ENCODE measurements at regions not wholly inside any gene's neighbourhood (a gene's known extent, or its start where the extent isn't known, plus 50 kb on each side); places are given as distances from the start of the nearest gene placed in this dataset.

DNA sequence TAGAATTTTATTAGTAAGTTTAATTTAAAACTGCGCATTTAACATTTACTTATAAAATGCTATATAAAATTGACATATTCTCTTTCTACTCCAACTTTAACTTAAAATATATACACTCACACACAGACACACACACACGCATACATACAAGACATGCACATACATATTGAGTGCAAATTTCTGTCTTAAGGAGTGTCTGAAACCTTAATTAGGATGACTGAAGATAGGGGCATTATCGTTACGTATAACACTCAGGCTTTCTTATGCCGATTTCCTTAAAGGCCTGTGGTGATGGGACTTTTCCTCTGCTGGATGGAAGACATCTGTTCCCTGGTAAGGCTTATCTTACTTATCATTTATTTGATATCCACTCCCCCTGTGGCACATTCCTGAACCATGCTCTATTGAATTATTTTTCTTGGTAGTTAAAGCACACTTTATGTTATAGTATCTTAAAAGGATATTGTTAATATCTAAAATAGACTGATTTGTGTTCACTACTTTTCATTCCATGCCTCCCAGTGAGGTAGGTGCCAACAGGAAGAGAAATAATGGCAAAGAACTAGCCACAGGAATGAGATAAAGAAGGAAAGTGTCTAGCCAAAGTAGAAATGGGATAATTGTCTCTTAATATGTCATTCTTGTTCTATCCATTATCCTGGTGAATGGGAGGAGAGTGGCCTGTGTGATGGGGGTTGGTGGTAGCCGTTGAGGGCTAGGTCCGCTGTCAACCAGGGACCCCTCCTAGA is 92.9 kb upstream of the GPRIN3 start:
- H3K4me3 ChIP-seq (ENCODE audit: low read depth, low read length) = no peak overlapping the region
- no peak for DNase-seq (ENCODE audit: low read depth)
- no peak for TF ChIP-seq CTCF (IDR thresholded peaks at IDR 0.05; ENCODE audit: insufficient read depth, low read depth, low read length)

DNA sequence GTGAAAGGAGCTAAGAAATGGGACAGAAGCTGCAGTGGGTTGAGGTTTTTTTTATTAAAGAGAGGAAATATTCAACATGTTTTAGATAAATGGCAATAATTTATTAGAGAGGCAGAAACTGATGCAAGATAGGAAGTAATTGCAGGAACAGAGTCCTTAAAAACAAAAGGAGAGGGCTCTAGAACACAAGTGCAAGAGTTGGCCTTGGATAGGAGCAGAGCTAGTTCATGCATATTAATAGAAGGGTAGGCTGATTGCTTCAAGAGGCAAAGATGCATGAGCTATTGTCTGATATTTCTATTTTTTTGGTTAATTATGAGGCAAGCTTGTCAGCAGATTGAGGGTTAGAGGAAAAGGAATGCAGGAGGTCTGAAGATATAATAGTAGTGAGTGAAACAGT is 91.0 kb upstream of the GPRIN3 start:
- no peak overlapping the region for H3K4me3 ChIP-seq (ENCODE audit: low read depth, low read length)
- TF ChIP-seq CTCF (IDR thresholded peaks at IDR 0.05; ENCODE audit: insufficient read depth, low read depth, low read length) = no peak
- no peak for DNase-seq (ENCODE audit: low read depth)

GRCh38 chr4:89398146-89398545 is 90.5 kb upstream of the GPRIN3 start:
- TF ChIP-seq CTCF (IDR thresholded peaks at IDR 0.05; ENCODE audit: insufficient read depth, low read depth, low read length) = no peak
- no peak overlapping the region for H3K4me3 ChIP-seq (ENCODE audit: low read depth, low read length)
- no peak for DNase-seq (ENCODE audit: low read depth)

- TF ChIP-seq CTCF (IDR thresholded peaks at IDR 0.05; ENCODE audit: insufficient read depth, low read depth, low read length) = no peak
- DNase-seq (ENCODE audit: low read depth) = no peak
- no peak overlapping the region for H3K4me3 ChIP-seq (ENCODE audit: low read depth, low read length)
Measured at GRCh38 chr4:89397441-89397840, 89.8 kb upstream of the GPRIN3 start.

DNA sequence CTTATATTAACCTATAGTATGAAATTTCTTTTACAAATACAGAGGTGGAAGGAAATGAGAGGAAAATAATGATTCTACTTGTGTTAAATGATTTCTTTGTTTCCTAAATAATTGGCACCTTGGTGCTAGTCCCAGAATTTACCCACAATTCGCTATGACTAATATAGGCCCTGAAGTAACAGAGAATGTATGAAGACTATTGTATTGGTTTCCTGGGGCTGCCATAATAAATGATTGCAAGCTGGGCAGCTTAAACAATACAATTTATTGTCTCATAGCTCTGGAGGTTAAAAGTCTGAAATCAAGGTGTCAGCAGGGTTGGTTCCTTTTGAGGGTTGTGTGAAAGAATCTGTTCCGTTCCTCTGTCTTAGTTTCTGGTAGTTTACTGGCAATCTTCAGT is 74.8 kb upstream of the GPRIN3 start:
- no peak for DNase-seq (ENCODE audit: low read depth)
- TF ChIP-seq CTCF (IDR thresholded peaks at IDR 0.05; ENCODE audit: insufficient read depth, low read depth, low read length) = no peak
- no peak overlapping the region for H3K4me3 ChIP-seq (ENCODE audit: low read depth, low read length)

DNA sequence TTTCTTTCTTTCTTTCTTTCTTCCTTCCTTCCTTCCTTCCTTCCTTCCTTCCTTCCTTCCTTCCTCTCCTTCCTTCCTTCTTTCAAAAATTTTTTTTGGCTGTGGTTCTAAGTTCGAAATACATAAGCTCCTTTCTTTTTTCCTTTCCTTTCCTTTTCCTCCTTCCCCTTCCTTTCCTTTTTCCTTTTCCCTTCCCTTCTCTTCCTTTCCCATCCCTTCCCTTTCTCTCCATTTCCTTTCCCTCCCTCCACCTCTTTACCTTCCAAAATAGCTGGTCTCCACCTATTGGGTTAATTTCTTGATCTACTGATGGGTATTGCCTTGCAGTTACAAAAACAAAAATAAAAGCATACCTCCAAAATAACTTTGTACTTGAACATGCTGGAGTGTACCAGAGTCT is 73.4 kb upstream of the GPRIN3 start:
- no peak for DNase-seq (ENCODE audit: low read depth)
- no peak for TF ChIP-seq CTCF (IDR thresholded peaks at IDR 0.05; ENCODE audit: insufficient read depth, low read depth, low read length)
- H3K4me3 ChIP-seq (ENCODE audit: low read depth, low read length) = no peak overlapping the region

- H3K4me3 ChIP-seq (ENCODE audit: low read depth, low read length) = no peak overlapping the region
- no peak for DNase-seq (ENCODE audit: low read depth)
- TF ChIP-seq CTCF (IDR thresholded peaks at IDR 0.05; ENCODE audit: insufficient read depth, low read depth, low read length) = no peak
Measured at GRCh38 chr4:89379511-89380044, 72.0 kb upstream of the GPRIN3 start.
